GM12873 (cell line): ENCODE measurements at regions not wholly inside any gene's neighbourhood (a gene's known extent, or its start where the extent isn't known, plus 50 kb on each side); places are given as distances from the start of the nearest gene placed in this dataset.

Experiments
- CTCF ChIP-seq: IDR thresholded peaks from 2 replicates; pipeline ENCODE4 v1.5.1; 2012; ENCODE audit warnings: low read depth, mild to moderate bottlenecking, moderate library complexity, low read length, control low read depth; ENCODE audit not compliant: insufficient read depth; ENCODE audit errors: missing control alignments

- no peak for TF ChIP-seq CTCF
Observed at GRCh38 chr14:35927727-35928126, 101.6 kb downstream of the BRMS1L start.

GRCh38 chr14:35925319-35925718 lies 99.2 kb downstream of the BRMS1L start:
- no peak for TF ChIP-seq CTCF

GRCh38 chr14:35921745-35922144 lies 95.6 kb downstream of the BRMS1L start:
- TF ChIP-seq CTCF = no peak
